WTC11 (cell line): ENCODE measurements at regions not wholly inside any gene's neighbourhood (a gene's known extent, or its start where the extent isn't known, plus 50 kb on each side); places are given as distances from the start of the nearest gene placed in this dataset.

Experiments used
- CTCF ChIP-seq: fragments of 200-600 bp; IDR thresholded peaks from 2 replicates; pipeline ENCODE4 v1.8.0; 2022; ENCODE audit warnings: antibody characterized with exemption
- MAX ChIP-seq: sonication (generic); formaldehyde crosslinking; IDR thresholded peaks from 2 replicates; pipeline ENCODE4 v1.8.0; 2022; ENCODE audit warnings: mild to moderate bottlenecking, missing genetic modification reagents
- SP1 ChIP-seq: sonication (generic); formaldehyde crosslinking; conservative IDR thresholded peaks from 2 replicates; pipeline ENCODE4 v1.8.1; 2022; ENCODE audit warnings: missing genetic modification reagents
- ZNF263 ChIP-seq: sonication (generic); formaldehyde crosslinking; IDR thresholded peaks from 2 replicates; pipeline ENCODE4 v1.8.1; 2022; ENCODE audit warnings: low read depth, mild to moderate bottlenecking, moderate library complexity, missing genetic modification reagents

- TF ChIP-seq MAX (CRISPR knock-in tag) (no peak), CTCF (no peak), ZNF263 (peak; percentile 36; the same call in 1 of the 2 replicates), SP1 (CRISPR knock-in tag) (no peak)
Observed at GRCh38 chr11:69984457-69985261, 93.5 kb upstream of the ANO1 start.
